Uterus (tissue), 2 donors: ENCODE measurements at regions not wholly inside any gene's neighbourhood (a gene's known extent, or its start where the extent isn't known, plus 50 kb on each side); places are given as distances from the start of the nearest gene placed in this dataset.

ENCODE experiments used
- POLR2A ChIP-seq, 2 donors: fragments of 450-650 bp; IDR thresholded peaks; one replicate each; pipeline ENCODE4 v1.6.1; 2016; ENCODE audit warnings: antibody characterized with exemption in 2 of 2, mild to moderate bottlenecking in 1 of 2, moderate library complexity in 1 of 2
- TF ChIP-seq, protein P1 (sequence below), 4 experiments: fragments of 200-600 bp in 2 of 4; fragments of 450-650 bp in 2 of 4; sonication (generic) in 2 of 4; IDR thresholded peaks; one replicate each; pipeline ENCODE4 v1.5.1; 2016 to 2019; ENCODE audit warnings: antibody characterized with exemption in 4 of 4, mild to moderate bottlenecking in 2 of 4, moderate library complexity in 1 of 4

DNA sequence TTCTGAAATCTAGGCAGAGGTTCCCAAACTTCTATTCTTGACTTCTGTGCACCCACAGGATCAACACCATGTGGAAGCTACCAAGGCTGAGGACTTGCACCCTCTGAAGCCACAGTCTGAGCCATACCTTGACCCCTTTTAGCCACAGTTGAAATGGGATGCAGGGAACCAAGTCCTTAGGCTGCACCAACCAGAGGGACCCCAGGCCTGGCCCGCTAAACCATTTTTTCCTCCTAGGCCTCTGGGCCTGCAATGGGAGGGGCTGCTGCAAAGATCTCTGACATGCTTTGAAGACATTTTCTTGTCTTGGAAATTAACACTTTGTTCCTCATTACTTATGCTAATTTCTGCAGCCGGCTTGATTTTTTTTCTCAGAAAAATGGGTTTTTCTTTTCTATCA lies 133.9 kb upstream of the TSPAN8 start:
- TF ChIP-seq, protein P1, sequence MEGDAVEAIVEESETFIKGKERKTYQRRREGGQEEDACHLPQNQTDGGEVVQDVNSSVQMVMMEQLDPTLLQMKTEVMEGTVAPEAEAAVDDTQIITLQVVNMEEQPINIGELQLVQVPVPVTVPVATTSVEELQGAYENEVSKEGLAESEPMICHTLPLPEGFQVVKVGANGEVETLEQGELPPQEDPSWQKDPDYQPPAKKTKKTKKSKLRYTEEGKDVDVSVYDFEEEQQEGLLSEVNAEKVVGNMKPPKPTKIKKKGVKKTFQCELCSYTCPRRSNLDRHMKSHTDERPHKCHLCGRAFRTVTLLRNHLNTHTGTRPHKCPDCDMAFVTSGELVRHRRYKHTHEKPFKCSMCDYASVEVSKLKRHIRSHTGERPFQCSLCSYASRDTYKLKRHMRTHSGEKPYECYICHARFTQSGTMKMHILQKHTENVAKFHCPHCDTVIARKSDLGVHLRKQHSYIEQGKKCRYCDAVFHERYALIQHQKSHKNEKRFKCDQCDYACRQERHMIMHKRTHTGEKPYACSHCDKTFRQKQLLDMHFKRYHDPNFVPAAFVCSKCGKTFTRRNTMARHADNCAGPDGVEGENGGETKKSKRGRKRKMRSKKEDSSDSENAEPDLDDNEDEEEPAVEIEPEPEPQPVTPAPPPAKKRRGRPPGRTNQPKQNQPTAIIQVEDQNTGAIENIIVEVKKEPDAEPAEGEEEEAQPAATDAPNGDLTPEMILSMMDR (IDR thresholded peaks at IDR 0.05), result no peak
- TF ChIP-seq POLR2A (IDR thresholded peaks at IDR 0.05), result no peak
